GM19351 (cell line): ENCODE measurements at regions not wholly inside any gene's neighbourhood (a gene's known extent, or its start where the extent isn't known, plus 50 kb on each side); places are given as distances from the start of the nearest gene placed in this dataset.

Experiments used
- ATAC-seq: cut with Tn5 transposase; IDR thresholded peaks from one replicate; pipeline ENCODE4 v1.9.1; 2021; ENCODE audit warnings: mild to moderate bottlenecking, moderate library complexity; ENCODE audit not compliant: unreplicated experiment

DNA sequence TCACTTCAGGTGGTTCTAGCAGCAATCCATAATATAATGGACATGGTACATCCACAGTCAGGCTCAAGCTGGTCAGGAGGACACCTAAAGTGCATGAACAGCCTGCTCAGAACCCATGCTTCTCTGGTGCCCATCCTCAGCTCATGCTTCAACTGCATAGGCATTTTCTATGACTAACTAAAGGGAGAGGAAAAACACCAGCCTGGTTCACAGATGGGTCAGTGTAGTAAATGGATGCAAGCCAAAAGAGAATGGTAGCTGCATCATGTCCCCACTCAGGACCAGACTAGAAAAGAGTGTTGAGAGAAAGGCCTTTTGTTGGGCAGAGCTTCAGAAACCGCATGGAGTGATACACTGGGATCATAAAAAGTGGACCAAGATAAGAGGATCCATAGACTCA lies 556.6 kb downstream of the TLE1 start:
- no peak for ATAC-seq

- ATAC-seq = no peak
Measured at GRCh38 chr9:81132318-81132717, 557.0 kb downstream of the TLE1 start.

- ATAC-seq = no peak
Measured at GRCh38 chr9:81128701-81129100, 560.6 kb downstream of the TLE1 start.

- no peak for ATAC-seq
Measured at GRCh38 chr9:81125446-81126092, 563.8 kb downstream of the TLE1 start.

DNA sequence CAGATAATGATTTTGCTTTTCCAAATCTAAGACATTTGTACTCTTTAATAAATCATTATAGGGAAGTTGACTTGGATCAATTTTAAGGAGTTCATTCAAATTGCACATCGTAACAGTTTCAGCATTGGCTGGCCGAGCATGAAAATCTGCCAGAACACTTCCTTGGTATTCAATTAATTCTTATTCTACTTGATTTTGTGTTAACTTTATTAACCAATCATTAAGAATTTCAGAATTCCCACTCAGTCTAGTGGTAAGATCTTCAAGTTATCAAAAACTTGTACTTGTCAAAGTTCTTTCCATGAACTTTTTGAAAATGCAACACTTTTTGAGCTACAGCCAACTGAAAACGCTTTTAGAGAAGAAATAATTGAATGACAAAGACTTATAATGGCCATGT lies 565.8 kb downstream of the TLE1 start:
- ATAC-seq = no peak

DNA sequence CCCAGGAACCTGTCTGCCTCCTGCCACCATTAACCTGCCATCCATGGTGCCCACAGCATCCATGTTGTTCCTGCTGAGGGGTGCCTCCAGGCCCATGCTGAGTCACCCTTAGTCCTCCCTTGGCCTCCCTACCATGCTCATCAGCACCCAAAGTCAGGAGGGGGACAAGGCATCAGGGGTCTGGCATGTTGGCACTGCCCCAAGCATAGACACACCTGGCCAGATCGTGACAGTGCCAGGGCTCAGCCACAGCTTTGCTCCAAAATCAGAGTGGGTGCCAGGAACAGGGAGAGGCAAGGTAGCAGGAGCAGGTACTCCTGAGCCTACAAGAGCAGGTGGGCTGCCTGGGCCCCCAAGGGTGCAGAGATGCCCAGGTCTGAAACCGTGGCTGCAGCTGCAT lies 566.6 kb downstream of the TLE1 start:
- ATAC-seq = no peak

DNA sequence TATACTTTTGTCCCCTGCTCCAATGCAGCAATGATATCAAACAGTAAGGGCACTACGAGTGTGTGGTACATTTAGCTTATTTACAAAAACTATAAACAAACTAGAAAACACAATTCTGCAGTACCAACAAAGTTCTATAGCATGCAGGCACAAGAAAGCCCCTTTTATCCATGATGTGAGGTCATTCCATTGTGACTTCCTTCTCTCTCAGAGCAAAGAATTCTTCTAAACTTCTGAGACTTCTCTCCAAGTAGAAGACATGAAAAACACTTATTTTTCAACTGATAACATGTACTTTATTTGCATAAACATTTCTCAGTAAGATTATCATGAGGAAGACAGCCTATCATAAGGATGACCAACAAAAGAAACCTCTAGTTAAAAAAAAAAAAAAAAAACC lies 569.8 kb downstream of the TLE1 start:
- no peak for ATAC-seq

DNA sequence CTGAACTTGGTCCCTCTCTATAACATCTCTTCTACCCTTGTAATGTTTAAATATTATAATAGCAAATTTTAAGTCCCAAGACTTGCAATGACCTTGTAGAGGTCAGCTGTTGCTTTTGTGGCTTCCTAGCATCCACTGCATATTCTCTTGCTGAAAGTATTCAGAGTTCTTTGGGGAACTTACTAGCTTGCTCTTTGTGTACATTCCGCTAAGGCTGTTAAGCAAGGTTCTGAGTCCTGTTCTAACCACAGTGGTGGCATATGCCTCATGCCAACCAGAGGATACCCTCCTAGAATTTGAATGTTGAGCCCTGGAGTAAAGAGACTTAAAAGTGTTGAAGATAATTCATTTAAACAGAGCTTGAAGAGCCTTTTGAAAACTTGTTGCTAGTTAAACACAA lies 570.9 kb downstream of the TLE1 start:
- no peak for ATAC-seq

- ATAC-seq = no peak
Measured at GRCh38 chr9:81116340-81117137, 572.8 kb downstream of the TLE1 start.

- peak; percentile 60 for ATAC-seq
Measured at GRCh38 chr9:81113453-81114124, 575.8 kb downstream of the TLE1 start.

GRCh38 chr9:81112627-81113452 lies 576.5 kb downstream of the TLE1 start:
- ATAC-seq = peak; percentile 22

GRCh38 chr9:81108821-81109220 lies 580.5 kb downstream of the TLE1 start:
- ATAC-seq = no peak

GRCh38 chr9:81108391-81108790 lies 581.0 kb downstream of the TLE1 start:
- ATAC-seq = no peak

DNA sequence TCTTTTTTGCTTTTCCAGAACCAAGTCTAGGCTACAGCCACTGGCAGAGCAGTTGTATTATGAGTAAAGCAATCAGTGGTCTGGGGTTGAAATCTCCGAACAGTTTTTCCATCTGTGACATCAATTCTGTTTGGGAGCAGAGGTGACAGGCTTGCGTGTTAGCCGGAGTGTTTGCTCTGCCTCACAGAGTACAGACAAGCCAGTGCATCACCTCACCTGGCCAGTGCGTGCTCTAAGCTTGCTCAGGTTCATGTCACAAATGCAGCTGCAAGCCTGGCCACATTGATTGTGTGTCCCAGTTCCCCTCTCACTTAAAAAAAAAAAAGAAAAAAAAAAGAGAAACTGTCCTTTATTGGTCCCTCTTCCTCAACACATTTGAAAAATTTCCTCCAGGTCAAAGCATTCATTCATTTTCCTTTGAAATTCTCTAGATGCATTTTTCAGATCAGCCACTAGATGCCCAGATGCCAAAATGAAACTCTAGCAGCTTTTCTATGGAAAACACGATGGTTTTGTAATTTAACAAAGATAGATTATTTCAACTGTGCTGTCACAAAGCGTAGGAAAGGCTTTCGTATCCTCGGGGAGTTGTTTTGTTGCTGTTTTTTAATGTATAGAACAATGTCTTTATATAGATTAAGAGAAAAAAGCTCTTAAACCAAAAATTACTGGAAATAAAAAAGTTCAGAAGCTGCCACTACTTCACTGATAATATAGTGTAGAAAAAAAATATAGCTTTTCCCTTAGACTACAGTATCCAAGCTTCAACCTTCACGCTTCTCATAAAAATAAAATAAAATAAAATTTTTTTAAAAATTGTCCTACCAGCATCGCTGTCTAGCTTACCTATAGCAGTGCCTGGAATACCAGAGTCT lies 585.5 kb downstream of the TLE1 start:
- no peak for ATAC-seq

DNA sequence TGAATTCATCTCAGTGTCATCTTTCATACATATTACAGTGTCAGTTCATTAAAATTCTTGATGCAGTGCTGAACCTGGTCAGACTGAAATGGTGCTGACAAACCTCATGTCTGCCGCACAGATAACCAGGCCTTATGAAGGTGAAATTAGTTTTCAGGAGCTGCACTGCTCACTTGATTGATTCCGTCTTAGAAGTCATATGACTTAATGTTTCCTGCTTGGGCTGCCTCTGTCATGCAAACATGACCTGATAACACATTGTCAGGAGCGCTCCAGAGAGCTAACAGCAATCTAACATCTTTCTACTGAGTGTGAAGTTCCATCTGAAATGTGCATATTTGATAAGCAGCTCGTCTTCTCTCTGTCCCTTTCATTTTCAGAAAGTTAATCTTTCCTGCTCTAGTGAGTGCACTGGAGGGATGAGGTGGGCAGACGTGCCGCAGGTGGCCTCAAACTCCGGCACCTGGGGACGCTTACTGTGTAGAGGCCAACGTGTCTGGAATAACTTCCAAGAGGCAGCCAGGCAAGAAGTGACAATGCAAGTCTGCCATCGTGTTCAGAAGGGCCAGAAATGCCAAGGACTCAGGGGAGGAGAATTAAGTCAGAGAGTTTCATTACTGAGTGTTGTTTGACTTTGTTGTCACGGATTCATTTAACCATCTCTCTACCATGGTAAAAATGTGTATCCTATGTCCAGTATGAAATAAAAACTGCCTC lies 592.1 kb downstream of the TLE1 start:
- ATAC-seq = no peak

DNA sequence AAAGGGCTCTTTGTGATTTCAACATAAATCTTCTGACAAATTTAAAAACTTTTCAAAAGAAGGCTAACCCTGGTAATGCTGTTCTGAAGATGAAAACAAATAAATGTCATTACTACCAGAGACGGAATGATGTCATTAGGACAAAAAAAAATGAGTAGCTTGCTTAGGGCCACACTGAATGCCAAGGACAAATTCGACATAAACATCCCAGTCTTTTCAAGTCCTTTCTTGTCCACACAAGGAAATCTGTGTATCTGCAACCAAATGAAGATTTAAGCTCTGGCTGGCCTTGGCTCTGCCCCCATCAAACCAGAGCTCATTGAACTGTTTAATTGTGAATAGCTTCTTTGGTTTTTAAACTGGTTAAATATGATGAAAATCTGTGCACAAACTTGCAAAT lies 592.7 kb downstream of the TLE1 start:
- ATAC-seq = no peak

GRCh38 chr9:81092057-81092456 lies 597.3 kb downstream of the TLE1 start:
- no peak for ATAC-seq

- ATAC-seq = no peak
Measured at GRCh38 chr9:81088341-81088740, 601.0 kb downstream of the TLE1 start.

- no peak for ATAC-seq
Measured at GRCh38 chr9:81086416-81086815, 602.9 kb downstream of the TLE1 start.
